PC-9 (cell line): ENCODE measurements at regions not wholly inside any gene's neighbourhood (a gene's known extent, or its start where the extent isn't known, plus 50 kb on each side); places are given as distances from the start of the nearest gene placed in this dataset.

ENCODE experiments used
- BruUV-seq: library from RNA; stranded (reverse); fragments of 400-500 nt; replicated peaks from 2 replicates; lab custom pipeline; 2021; lab: Mats Ljungman, UMichigan
- CTCF ChIA-PET: fragments of 300-600 bp; sonication (Branson Sonifier 250); formaldehyde crosslinking; loops from one replicate; lab custom pipeline; 2022; ENCODE audit warnings: antibody characterized with exemption; lab: Charles Lee
- POLR2A ChIA-PET: fragments of 300-600 bp; sonication (Branson Sonifier 250); formaldehyde crosslinking; loops from one replicate; lab custom pipeline; 2022; ENCODE audit warnings: antibody characterized with exemption; ENCODE audit not compliant: unreplicated experiment; lab: Charles Lee
- DNase-seq, 2 experiments: peaks; one replicate each; pipeline versions ENCODE4 v3.0.0 to v3.0.0-alpha.2; 2015 to 2022; ENCODE audit warnings: mixed read lengths in 1 of 2
- H2AFZ ChIP-seq: fragments of 200-600 bp; sonication (generic); 2 replicates; pipeline ENCODE4 v1.8.1; 2017; ENCODE audit warnings: antibody characterized with exemption
- H3F3A ChIP-seq: fragments of 200-600 bp; sonication (generic); 2 replicates; pipeline ENCODE4 v1.8.1; 2017; ENCODE audit warnings: antibody characterized with exemption, mild to moderate bottlenecking, low read depth; ENCODE audit not compliant: insufficient read depth
- H3K27ac ChIP-seq: fragments of 200-600 bp; sonication (generic); 2 replicates; pipeline ENCODE4 v1.6.1; 2016; ENCODE audit warnings: mixed run types
- H3K27me3 ChIP-seq: fragments of 200-600 bp; sonication (generic); 2 replicates; pipeline ENCODE4 v1.6.1; 2016; ENCODE audit warnings: low read depth, mixed run types; ENCODE audit not compliant: insufficient read depth
- H3K36me3 ChIP-seq: fragments of 200-600 bp; sonication (generic); 2 replicates; pipeline ENCODE4 v1.6.1; 2016; ENCODE audit warnings: low read depth, mixed run types
- H3K4me1 ChIP-seq: fragments of 200-600 bp; sonication (generic); replicated peaks from 2 replicates; pipeline ENCODE4 v1.6.1; 2016; ENCODE audit warnings: mixed run types; ENCODE audit not compliant: insufficient read depth
- H3K4me2 ChIP-seq: fragments of 200-600 bp; sonication (generic); 2 replicates; pipeline ENCODE4 v1.6.1; 2017; ENCODE audit warnings: mixed run types
- H3K4me3 ChIP-seq: fragments of 200-600 bp; sonication (generic); 2 replicates; pipeline ENCODE4 v1.6.1; 2016; ENCODE audit warnings: mixed run types
- H3K79me2 ChIP-seq: fragments of 200-600 bp; sonication (generic); 2 replicates; pipeline ENCODE4 v1.6.1; 2017; ENCODE audit warnings: low read depth, mixed run types
- H3K9me2 ChIP-seq: fragments of 200-600 bp; sonication (generic); 2 replicates; pipeline ENCODE4 v1.8.1; 2017; ENCODE audit warnings: mild to moderate bottlenecking; ENCODE audit not compliant: insufficient read depth
- H3K9me3 ChIP-seq: fragments of 200-600 bp; sonication (generic); 2 replicates; pipeline ENCODE4 v1.8.1; 2016; ENCODE audit warnings: low read depth; ENCODE audit not compliant: insufficient read depth
- H4K20me1 ChIP-seq: fragments of 200-600 bp; sonication (generic); 2 replicates; pipeline ENCODE4 v1.8.1; 2017; ENCODE audit not compliant: insufficient read depth
- CTCF ChIP-seq: fragments of 200-600 bp; sonication (generic); conservative IDR thresholded peaks from 2 replicates; pipeline ENCODE4 v1.6.1; 2017; ENCODE audit warnings: mixed run types, antibody characterized with exemption, mild to moderate bottlenecking, moderate library complexity
- EZH2 ChIP-seq: fragments of 200-600 bp; sonication (generic); IDR thresholded peaks from 2 replicates; pipeline ENCODE4 v1.8.0; 2017; ENCODE audit warnings: antibody characterized with exemption, low read depth
- intact Hi-C: fragments of 100-400 bp; cut with micrococcal nuclease; formaldehyde crosslinking; loops from one replicate; pipeline ENCODE4 v1.10.0; 2022; ENCODE audit not compliant: unreplicated experiment

DNA sequence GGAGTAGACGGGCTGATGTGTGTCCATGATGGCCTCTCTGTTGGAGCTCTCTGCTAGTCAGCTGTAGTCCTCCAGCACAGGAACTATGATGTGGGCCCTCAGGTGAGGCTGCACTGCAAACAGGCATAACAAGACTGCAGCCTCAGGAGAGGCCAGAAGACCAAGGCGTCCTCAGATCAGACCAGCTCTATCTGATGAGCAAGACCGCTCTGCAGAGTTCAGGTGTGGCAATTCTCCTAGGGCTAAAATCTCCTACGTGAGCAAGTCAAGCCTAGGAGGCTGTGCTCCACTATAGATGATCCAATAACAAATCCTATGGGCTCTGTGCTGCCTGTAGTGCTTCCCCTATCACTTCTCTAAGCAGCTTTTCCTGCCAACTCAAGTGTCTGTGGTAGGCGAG, 633.4 kb upstream of the SYNCRIP start:
- BruUV-seq, result no TSS peak
- no peaks in the 10 kb centered on the region for H3F3A ChIP-seq
- H3K27ac ChIP-seq, result no peak overlapping the region
- no peaks in the 10 kb centered on the region for H4K20me1 ChIP-seq
- TF ChIP-seq EZH2 (no peak), CTCF (no peak)
- CTCF ChIA-PET, result no interaction called here
- POLR2A ChIA-PET, result no interaction called here
- H3K4me1 ChIP-seq, result no peaks in the 10 kb centered on the region
- intact Hi-C loops, result no loop called here
- no peaks in the 10 kb centered on the region for H3K79me2 ChIP-seq
- no peaks in the 10 kb centered on the region for H3K36me3 ChIP-seq
- no peak overlapping the region for H3K4me3 ChIP-seq
- H3K9me2 ChIP-seq, result no peaks in the 10 kb centered on the region
- no peaks in the 10 kb centered on the region for H3K27me3 ChIP-seq
- no peak for DNase-seq
- H2AFZ ChIP-seq, result no peak overlapping the region
- H3K4me2 ChIP-seq, result no peak overlapping the region
- no peaks in the 10 kb centered on the region for H3K9me3 ChIP-seq

DNA sequence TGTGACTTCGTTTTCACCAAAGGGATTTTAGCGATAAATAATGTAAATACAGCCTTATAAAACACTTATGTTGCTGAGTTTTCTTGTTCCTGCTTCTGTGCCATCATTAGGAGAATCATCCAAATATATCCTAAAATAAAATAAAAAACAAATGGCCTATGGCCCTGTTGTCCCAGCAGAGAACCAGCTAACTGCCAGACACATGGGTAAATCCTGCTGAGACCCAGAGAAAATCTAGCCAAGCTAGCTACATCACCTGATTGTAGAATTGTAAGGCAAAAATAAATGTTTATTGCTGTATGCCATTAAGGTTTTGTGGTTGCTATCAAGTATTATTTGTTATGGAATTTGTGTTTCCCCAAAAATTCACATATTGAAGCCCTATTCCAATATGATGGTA, 631.2 kb upstream of the SYNCRIP start:
- intact Hi-C loops, result no loop called here
- DNase-seq, result no peak
- no peaks in the 10 kb centered on the region for H4K20me1 ChIP-seq
- no peaks in the 10 kb centered on the region for H3K4me1 ChIP-seq
- H3K27ac ChIP-seq, result no peak overlapping the region
- no peaks in the 10 kb centered on the region for H3K9me3 ChIP-seq
- H3K9me2 ChIP-seq, result no peaks in the 10 kb centered on the region
- no peaks in the 10 kb centered on the region for H3F3A ChIP-seq
- no peaks in the 10 kb centered on the region for H3K27me3 ChIP-seq
- TF ChIP-seq CTCF (no peak), EZH2 (no peak)
- H2AFZ ChIP-seq, result no peak overlapping the region
- no peaks in the 10 kb centered on the region for H3K36me3 ChIP-seq
- no peaks in the 10 kb centered on the region for H3K79me2 ChIP-seq
- no peak overlapping the region for H3K4me2 ChIP-seq
- no TSS peak for BruUV-seq
- ChIA-PET CTCF (no interaction called here), POLR2A (interaction anchor here (0.7 kb wide), 1 partner anchor 79 kb away, joined by 4 read pairs; no protein-coding TSS in a partner anchor)
- no peak overlapping the region for H3K4me3 ChIP-seq

GRCh38 chr6:86256615-86257187, 614.0 kb upstream of the SYNCRIP start:
- intact Hi-C loops, result no loop called here
- Histone ChIP-seq H3K27ac (no peak overlapping the region), H4K20me1 (no peaks in the 10 kb centered on the region), H3K9me2 (no peaks in the 10 kb centered on the region), H3K9me3 (no peaks in the 10 kb centered on the region), H3K36me3 (no peaks in the 10 kb centered on the region), H3K27me3 (no peaks in the 10 kb centered on the region), H3K4me2 (no peak overlapping the region), H3K79me2 (no peaks in the 10 kb centered on the region), H3K4me1 (no peaks in the 10 kb centered on the region), H2AFZ (no peak overlapping the region), H3K4me3 (no peak overlapping the region), H3F3A (no peaks in the 10 kb centered on the region)
- ChIA-PET POLR2A (no interaction called here), CTCF (no interaction called here)
- TF ChIP-seq EZH2 (no peak), CTCF (no peak)
- BruUV-seq, result no TSS peak
- DNase-seq, result no peak
